Transverse colon (tissue), 3 donors: ENCODE measurements at regions not wholly inside any gene's neighbourhood (a gene's known extent, or its start where the extent isn't known, plus 50 kb on each side); places are given as distances from the start of the nearest gene placed in this dataset.

Source experiments
- CTCF ChIP-seq, 5 experiments: fragments of 200-600 bp in 3 of 5; fragments of 450-650 bp in 2 of 5; sonication (generic) in 3 of 5; IDR thresholded peaks; 1 replicate in 2 of 5; 2 replicates in 3 of 5; pipeline ENCODE4 v1.5.1; 2016 to 2017; ENCODE audit warnings: antibody characterized with exemption in 5 of 5, inconsistent platforms in 3 of 5, mild to moderate bottlenecking in 2 of 5, moderate library complexity in 1 of 5
- EP300 ChIP-seq: sonication (generic); formaldehyde crosslinking; IDR thresholded peaks from one replicate; pipeline ENCODE4 v1.6.1; 2017; ENCODE audit warnings: antibody characterized with exemption, low read depth
- POLR2A ChIP-seq: fragments of 450-650 bp; IDR thresholded peaks from one replicate; pipeline ENCODE4 v1.6.1; 2016; ENCODE audit warnings: antibody characterized with exemption, mild to moderate bottlenecking, moderate library complexity

DNA sequence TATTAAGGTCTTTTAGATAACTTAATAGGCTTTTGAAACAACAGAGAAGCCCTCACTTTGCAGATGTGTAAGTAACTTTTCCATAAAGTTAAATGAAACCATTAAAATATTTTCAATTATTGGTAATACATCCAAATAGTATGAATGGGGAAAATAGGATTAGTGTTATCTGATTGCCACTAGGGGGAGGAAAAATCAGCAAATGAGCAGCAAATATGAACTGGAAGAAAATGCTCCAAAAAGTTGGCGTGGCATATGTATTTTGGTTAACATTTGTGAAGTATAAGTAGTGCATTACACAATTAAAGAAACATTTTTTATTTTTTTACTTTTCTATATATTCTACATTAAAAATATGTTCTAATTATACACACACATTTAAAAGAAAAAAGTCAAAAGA, 259.8 kb upstream of the ANO5 start:
- TF ChIP-seq POLR2A = no peak
- TF ChIP-seq CTCF (IDR thresholded peaks at IDR 0.05) = peak in 1 of 5 experiments; percentile 16
- TF ChIP-seq EP300 = no peak
